ENCODE measurements at regions not wholly inside any gene's neighbourhood (a gene's known extent, or its start where the extent isn't known, plus 50 kb on each side); places are given as distances from the start of the nearest gene placed in this dataset.
"Not testable (repeated sequence)": the region's sequence is repeated elsewhere in the genome, so short reads cannot be mapped to it uniquely, and the experiment has no call there.

GRCh38 chr11:82194521-82194920 is 539.1 kb downstream of the FAM181B start:
- peaks cover 7% of the 10 kb centered on the region for H3K4me1 Mint-ChIP-seq
- TF ChIP-seq CTCF (IDR thresholded peaks at IDR 0.05), result no peak
- no peak overlapping the region for H3K27ac Mint-ChIP-seq
- no peaks in the 10 kb centered on the region for H3K36me3 Mint-ChIP-seq (ENCODE audit: low read depth)
- no peak for DNase-seq
- H3K9me3 Mint-ChIP-seq, result no peaks in the 10 kb centered on the region
- peaks cover 3% of the 10 kb centered on the region for H3K27me3 Mint-ChIP-seq (ENCODE audit: low read depth, poor library complexity)
- H3K4me3 Mint-ChIP-seq, result no peak overlapping the region

- Mint-ChIP-seq H3K9me3 (no peaks in the 10 kb centered on the region), H3K4me3 (no peak overlapping the region), H3K27ac (no peak overlapping the region), H3K36me3 (ENCODE audit: low read depth) (no peaks in the 10 kb centered on the region), H3K4me1 (peaks cover 7% of the 10 kb centered on the region), H3K27me3 (ENCODE audit: low read depth, poor library complexity) (peaks cover 3% of the 10 kb centered on the region)
- no peak for DNase-seq
- TF ChIP-seq CTCF (IDR thresholded peaks at IDR 0.05), result no peak
These were observed 542.0 kb downstream of the FAM181B start for GRCh38 chr11:82191695-82192094.

- no peak overlapping the region for H3K4me3 Mint-ChIP-seq
- H3K27me3 Mint-ChIP-seq (ENCODE audit: low read depth, poor library complexity), result peaks cover 5% of the 10 kb centered on the region
- H3K4me1 Mint-ChIP-seq, result no peaks in the 10 kb centered on the region
- no peak for DNase-seq
- no peak overlapping the region for H3K27ac Mint-ChIP-seq
- H3K9me3 Mint-ChIP-seq, result peaks cover 8% of the 10 kb centered on the region
- TF ChIP-seq CTCF (IDR thresholded peaks at IDR 0.05), result no peak
- H3K36me3 Mint-ChIP-seq (ENCODE audit: low read depth), result no peaks in the 10 kb centered on the region
These were observed 547.7 kb downstream of the FAM181B start for GRCh38 chr11:82185925-82186324.

- Mint-ChIP-seq H3K36me3 (ENCODE audit: low read depth) (no peaks in the 10 kb centered on the region), H3K4me1 (peaks cover 2% of the 10 kb centered on the region), H3K4me3 (no peak overlapping the region), H3K27me3 (ENCODE audit: low read depth, poor library complexity) (peaks cover 5% of the 10 kb centered on the region), H3K9me3 (peaks cover 11% of the 10 kb centered on the region), H3K27ac (no peak overlapping the region)
- DNase-seq, result no peak
- no peak for TF ChIP-seq CTCF (IDR thresholded peaks at IDR 0.05)
These were observed 548.7 kb downstream of the FAM181B start for GRCh38 chr11:82184966-82185365.

- Mint-ChIP-seq H3K27ac (no peak overlapping the region), H3K36me3 (ENCODE audit: low read depth) (no peaks in the 10 kb centered on the region), H3K9me3 (peaks cover 14% of the 10 kb centered on the region), H3K4me3 (no peak overlapping the region), H3K4me1 (peaks cover 4% of the 10 kb centered on the region), H3K27me3 (ENCODE audit: low read depth, poor library complexity) (peaks cover 5% of the 10 kb centered on the region)
- no peak for TF ChIP-seq CTCF (IDR thresholded peaks at IDR 0.05)
- no peak for DNase-seq
These were observed 550.3 kb downstream of the FAM181B start for GRCh38 chr11:82183346-82183745.

GRCh38 chr11:82182697-82183096 is 551.0 kb downstream of the FAM181B start:
- H3K27me3 Mint-ChIP-seq (ENCODE audit: low read depth, poor library complexity); H3K27ac Mint-ChIP-seq; H3K4me1 Mint-ChIP-seq: not testable (repeated sequence)

GRCh38 chr11:82181796-82182195 is 551.9 kb downstream of the FAM181B start:
- not testable (repeated sequence) for H3K27ac Mint-ChIP-seq; H3K4me1 Mint-ChIP-seq; DNase-seq; H3K4me3 Mint-ChIP-seq; H3K36me3 Mint-ChIP-seq (ENCODE audit: low read depth); H3K27me3 Mint-ChIP-seq (ENCODE audit: low read depth, poor library complexity)
- H3K9me3 Mint-ChIP-seq, result peaks cover 14% of the 10 kb centered on the region

More at GRCh38 chr11:82182697-82183096, 551.0 kb downstream of the FAM181B start:
- H3K4me3 Mint-ChIP-seq; DNase-seq; H3K36me3 Mint-ChIP-seq (ENCODE audit: low read depth): not testable (repeated sequence)
- H3K9me3 Mint-ChIP-seq, result peaks cover 14% of the 10 kb centered on the region

All from nephron progenitor cell (in vitro differentiated cells).